GM12874 (cell line): ENCODE measurements at regions not wholly inside any gene's neighbourhood (a gene's known extent, or its start where the extent isn't known, plus 50 kb on each side); places are given as distances from the start of the nearest gene placed in this dataset.

Experiments
- CTCF ChIP-seq: IDR thresholded peaks from 2 replicates; pipeline ENCODE4 v1.5.1; 2011; ENCODE audit warnings: low read depth, mild to moderate bottlenecking, control low read depth, low read length, moderate library complexity; ENCODE audit not compliant: insufficient read depth

- no peak for TF ChIP-seq CTCF
Observed at GRCh38 chr4:177105536-177105935, 204.1 kb upstream of the NEIL3 start.

- no peak for TF ChIP-seq CTCF
Observed at GRCh38 chr4:177107288-177107921, 202.3 kb upstream of the NEIL3 start.

GRCh38 chr4:177108708-177109107 lies 201.0 kb upstream of the NEIL3 start:
- no peak for TF ChIP-seq CTCF

- no peak for TF ChIP-seq CTCF
Observed at GRCh38 chr4:177109769-177110168, 199.9 kb upstream of the NEIL3 start.

GRCh38 chr4:177116161-177116560 lies 193.5 kb upstream of the NEIL3 start:
- no peak for TF ChIP-seq CTCF

- TF ChIP-seq CTCF: no peak
Observed at GRCh38 chr4:177117256-177117655, 192.4 kb upstream of the NEIL3 start.

GRCh38 chr4:177118596-177118995 lies 191.1 kb upstream of the NEIL3 start:
- no peak for TF ChIP-seq CTCF
